OCI-LY7 (cell line): ENCODE measurements at regions not wholly inside any gene's neighbourhood (a gene's known extent, or its start where the extent isn't known, plus 50 kb on each side); places are given as distances from the start of the nearest gene placed in this dataset.

ENCODE experiments used
- EZH2phosphoT487 ChIP-seq: fragments of 200-600 bp; sonication (generic); IDR thresholded peaks from 2 replicates; pipeline ENCODE4 v1.6.1; 2018; ENCODE audit warnings: low read depth, borderline replicate concordance, mild to moderate bottlenecking, mixed run types, antibody characterized with exemption, low read length, moderate library complexity, mixed read lengths
- TF ChIP-seq, protein P1 (sequence below): fragments of 200-600 bp; sonication (generic); conservative IDR thresholded peaks from 2 replicates; pipeline ENCODE4 v1.5.1; 2014; ENCODE audit warnings: mild to moderate bottlenecking, antibody characterized with exemption, low read length, moderate library complexity, mixed read lengths

DNA sequence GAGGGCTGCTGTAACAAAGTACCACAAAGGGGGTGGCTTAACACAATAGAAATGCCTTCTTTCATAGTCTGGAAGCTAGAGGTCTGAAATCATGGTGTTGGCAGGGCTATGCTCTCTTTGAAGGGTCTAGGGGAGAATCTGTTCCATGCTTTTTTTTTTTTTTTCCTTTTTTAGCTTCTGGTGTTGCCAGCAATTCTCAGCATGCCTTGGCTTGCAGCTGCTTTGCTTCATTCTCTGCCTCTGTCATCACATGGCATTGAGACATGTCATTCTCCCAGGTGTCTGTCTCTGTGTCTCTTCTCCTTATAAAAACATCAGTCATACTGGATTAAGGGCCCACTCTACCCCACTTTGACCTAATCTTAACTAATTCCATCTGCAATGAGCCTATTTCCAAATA, 78.6 kb upstream of the BOD1L1 start:
- TF ChIP-seq, protein P1, sequence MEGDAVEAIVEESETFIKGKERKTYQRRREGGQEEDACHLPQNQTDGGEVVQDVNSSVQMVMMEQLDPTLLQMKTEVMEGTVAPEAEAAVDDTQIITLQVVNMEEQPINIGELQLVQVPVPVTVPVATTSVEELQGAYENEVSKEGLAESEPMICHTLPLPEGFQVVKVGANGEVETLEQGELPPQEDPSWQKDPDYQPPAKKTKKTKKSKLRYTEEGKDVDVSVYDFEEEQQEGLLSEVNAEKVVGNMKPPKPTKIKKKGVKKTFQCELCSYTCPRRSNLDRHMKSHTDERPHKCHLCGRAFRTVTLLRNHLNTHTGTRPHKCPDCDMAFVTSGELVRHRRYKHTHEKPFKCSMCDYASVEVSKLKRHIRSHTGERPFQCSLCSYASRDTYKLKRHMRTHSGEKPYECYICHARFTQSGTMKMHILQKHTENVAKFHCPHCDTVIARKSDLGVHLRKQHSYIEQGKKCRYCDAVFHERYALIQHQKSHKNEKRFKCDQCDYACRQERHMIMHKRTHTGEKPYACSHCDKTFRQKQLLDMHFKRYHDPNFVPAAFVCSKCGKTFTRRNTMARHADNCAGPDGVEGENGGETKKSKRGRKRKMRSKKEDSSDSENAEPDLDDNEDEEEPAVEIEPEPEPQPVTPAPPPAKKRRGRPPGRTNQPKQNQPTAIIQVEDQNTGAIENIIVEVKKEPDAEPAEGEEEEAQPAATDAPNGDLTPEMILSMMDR = no peak
- no peak for TF ChIP-seq EZH2phosphoT487
